BE2C (cell line): ENCODE measurements at regions not wholly inside any gene's neighbourhood (a gene's known extent, or its start where the extent isn't known, plus 50 kb on each side); places are given as distances from the start of the nearest gene placed in this dataset.

Source experiments
- DNase-seq: peaks from one replicate; pipeline ENCODE4 v3.0.0-alpha.2; 2020
- H3K27me3 ChIP-seq: fragments of 250-450 bp; sonication (Bioruptor Pico); 2 replicates; pipeline ENCODE4 v1.5.1; 2020; ENCODE audit warnings: mild to moderate bottlenecking
- H3K36me3 ChIP-seq: fragments of 250-450 bp; sonication (Bioruptor Pico); 2 replicates; pipeline ENCODE4 v1.5.1; 2020; ENCODE audit warnings: mild to moderate bottlenecking
- H3K4me1 ChIP-seq: fragments of 250-450 bp; sonication (Bioruptor Pico); 2 replicates; pipeline ENCODE4 v1.5.1; 2020
- H3K4me3 ChIP-seq: 2 replicates; pipeline ENCODE4 v1.5.1; 2011; ENCODE audit warnings: low read depth, low read length
- H3K9me3 ChIP-seq: fragments of 250-450 bp; sonication (Bioruptor Pico); 2 replicates; pipeline ENCODE4 v1.5.1; 2020
- CTCF ChIP-seq: IDR thresholded peaks from 2 replicates; pipeline ENCODE4 v1.5.1; 2012; ENCODE audit warnings: mild to moderate bottlenecking, low read depth, low read length

- Histone ChIP-seq H3K27me3 (no peaks in the 10 kb centered on the region), H3K9me3 (no peaks in the 10 kb centered on the region), H3K4me3 (no peak overlapping the region), H3K4me1 (no peaks in the 10 kb centered on the region), H3K36me3 (no peaks in the 10 kb centered on the region)
- no peak for DNase-seq
- TF ChIP-seq CTCF, result no peak
Measured at GRCh38 chr14:83777516-83777915, 1752.4 kb upstream of the FLRT2 start.

- H3K4me1 ChIP-seq, result no peaks in the 10 kb centered on the region
- no peak overlapping the region for H3K4me3 ChIP-seq
- H3K36me3 ChIP-seq, result no peaks in the 10 kb centered on the region
- no peaks in the 10 kb centered on the region for H3K27me3 ChIP-seq
- DNase-seq, result no peak
- no peaks in the 10 kb centered on the region for H3K9me3 ChIP-seq
- TF ChIP-seq CTCF, result no peak
Measured at GRCh38 chr14:83779266-83779665, 1750.7 kb upstream of the FLRT2 start.

DNA sequence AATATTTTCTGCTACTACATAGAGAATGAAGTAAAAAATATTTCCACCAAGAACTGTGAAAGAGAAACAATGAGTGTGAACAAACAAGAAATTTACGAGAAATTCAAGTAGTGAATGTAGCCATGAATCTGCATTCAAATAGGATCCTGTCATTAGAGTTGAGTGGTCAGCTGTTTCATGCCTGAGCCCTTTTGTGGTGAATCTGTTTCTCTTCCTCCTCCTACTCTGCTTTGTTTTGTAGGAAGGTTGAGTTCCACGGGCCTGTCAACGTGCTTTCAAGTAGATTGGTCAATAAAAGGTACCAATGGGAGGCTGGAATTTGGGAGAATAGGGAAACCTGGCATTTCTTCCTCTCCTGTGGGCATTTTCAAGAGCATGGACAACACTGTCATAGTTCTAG is 1749.6 kb upstream of the FLRT2 start:
- no peak overlapping the region for H3K4me3 ChIP-seq
- no peak for TF ChIP-seq CTCF
- no peaks in the 10 kb centered on the region for H3K27me3 ChIP-seq
- H3K36me3 ChIP-seq, result no peaks in the 10 kb centered on the region
- no peak for DNase-seq
- H3K9me3 ChIP-seq, result no peaks in the 10 kb centered on the region
- H3K4me1 ChIP-seq, result no peaks in the 10 kb centered on the region

GRCh38 chr14:83798421-83798820 is 1731.5 kb upstream of the FLRT2 start:
- H3K4me1 ChIP-seq, result no peaks in the 10 kb centered on the region
- DNase-seq, result no peak
- no peak overlapping the region for H3K4me3 ChIP-seq
- H3K36me3 ChIP-seq, result no peaks in the 10 kb centered on the region
- no peak for TF ChIP-seq CTCF
- no peaks in the 10 kb centered on the region for H3K9me3 ChIP-seq
- H3K27me3 ChIP-seq, result no peaks in the 10 kb centered on the region

DNA sequence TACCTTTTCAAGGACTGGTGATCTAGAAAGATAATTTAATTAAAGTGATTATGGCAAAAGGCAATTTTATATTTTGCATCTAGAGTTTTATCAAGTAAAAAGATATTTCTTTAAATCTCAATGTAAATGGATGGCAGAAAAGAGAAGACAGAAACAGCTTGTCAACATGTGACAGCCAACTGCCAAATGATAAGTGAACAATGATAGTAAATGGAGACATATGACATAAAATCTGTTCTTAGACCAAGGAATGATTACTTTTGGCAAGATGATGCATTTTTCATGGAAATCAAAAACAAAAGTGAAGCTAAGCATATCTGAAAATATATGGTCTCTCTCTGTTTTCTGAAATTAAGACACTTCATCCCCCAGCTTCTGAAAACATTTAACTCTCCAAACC is 1730.7 kb upstream of the FLRT2 start:
- Histone ChIP-seq H3K4me3 (no peak overlapping the region), H3K4me1 (no peaks in the 10 kb centered on the region), H3K9me3 (no peaks in the 10 kb centered on the region), H3K27me3 (no peaks in the 10 kb centered on the region), H3K36me3 (no peaks in the 10 kb centered on the region)
- no peak for DNase-seq
- TF ChIP-seq CTCF, result no peak

DNA sequence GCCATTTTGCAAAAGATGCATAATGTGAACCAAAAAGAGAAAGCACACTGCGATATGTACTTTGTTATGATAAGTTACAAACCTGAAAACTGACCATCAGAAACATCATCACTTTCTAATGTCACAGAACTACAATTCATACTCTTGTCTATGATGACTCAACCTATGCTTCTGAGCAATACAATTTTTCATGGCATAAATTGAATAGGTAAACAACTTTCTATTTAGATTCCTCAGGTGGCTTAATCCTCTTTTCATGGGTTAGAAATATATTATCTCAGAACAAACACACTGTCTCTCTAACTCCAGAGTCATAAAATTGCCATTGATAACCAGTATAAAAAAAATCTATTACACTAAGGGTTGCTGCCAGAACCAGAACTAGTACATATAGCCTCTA is 1715.0 kb upstream of the FLRT2 start:
- TF ChIP-seq CTCF, result no peak
- H3K27me3 ChIP-seq, result no peaks in the 10 kb centered on the region
- H3K36me3 ChIP-seq, result no peaks in the 10 kb centered on the region
- no peak for DNase-seq
- no peaks in the 10 kb centered on the region for H3K4me1 ChIP-seq
- no peaks in the 10 kb centered on the region for H3K9me3 ChIP-seq
- no peak overlapping the region for H3K4me3 ChIP-seq
